H1 (cell line): ENCODE measurements at regions not wholly inside any gene's neighbourhood (a gene's known extent, or its start where the extent isn't known, plus 50 kb on each side); places are given as distances from the start of the nearest gene placed in this dataset.

Experiments
- SUZ12 ChIP-seq: fragments of 200-600 bp; sonication (generic); IDR thresholded peaks from 2 replicates; pipeline ENCODE4 v1.6.1; 2012; ENCODE audit warnings: mild to moderate bottlenecking, inconsistent platforms, low read length, moderate library complexity, mixed read lengths

GRCh38 chrX:20414066-20414465 lies 147.4 kb upstream of the RPS6KA3 start (continued):
- no peak for TF ChIP-seq SUZ12
